ENCODE measurements at regions not wholly inside any gene's neighbourhood (a gene's known extent, or its start where the extent isn't known, plus 50 kb on each side); places are given as distances from the start of the nearest gene placed in this dataset.

DNA sequence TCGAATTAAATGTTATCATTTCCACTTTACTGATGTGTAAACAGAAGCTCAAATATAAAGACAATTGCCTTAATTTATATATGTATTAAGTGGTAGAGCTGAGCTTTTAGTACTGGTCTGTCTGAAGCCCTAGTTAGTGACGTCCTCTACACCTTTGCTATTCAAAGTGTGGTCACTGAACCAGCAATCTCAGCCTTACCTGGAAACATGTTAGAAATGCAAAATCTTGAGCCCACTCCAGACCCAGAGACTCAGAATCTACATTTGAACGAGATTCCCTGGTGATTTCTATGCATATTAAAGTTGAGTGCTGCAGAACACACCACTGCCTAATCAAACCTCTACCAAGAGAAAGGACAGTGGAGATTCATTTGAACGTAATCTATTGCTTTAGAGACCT is 88.3 kb upstream of the MPDZ start:
- Histone ChIP-seq H3K4me1 (ENCODE audit: control insufficient read depth, insufficient read depth, low read length) (0 out of 2 replicates have a peak, but pooled peaks cover 4% of the 10 kb centered on the region), H3K27ac (ENCODE audit: extremely low read depth, low read depth, low read length) (no peak overlapping the region), H3K4me3 (ENCODE audit: low read depth, low read length) (no peak overlapping the region), H3K9me3 (ENCODE audit: control insufficient read depth, insufficient read depth, low read depth, low read length) (no peaks in the 10 kb centered on the region), H3K36me3 (ENCODE audit: control insufficient read depth in 2 of 2, insufficient read depth in 1 of 2, low read length in 2 of 2) (no peaks in the 10 kb centered on the region)
- TF ChIP-seq ZNF514 (tag by site-specific recombination; IDR thresholded peaks at IDR 0.05): no peak
- TF ChIP-seq ZNF16 (tag by site-specific recombination; IDR thresholded peaks at IDR 0.05; ENCODE audit: low read depth): no peak
- TF ChIP-seq, protein P1, sequence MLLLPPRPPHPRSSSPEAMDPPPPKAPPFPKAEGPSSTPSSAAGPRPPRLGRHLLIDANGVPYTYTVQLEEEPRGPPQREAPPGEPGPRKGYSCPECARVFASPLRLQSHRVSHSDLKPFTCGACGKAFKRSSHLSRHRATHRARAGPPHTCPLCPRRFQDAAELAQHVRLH (tag by site-specific recombination; IDR thresholded peaks at IDR 0.05): no peak
- no peak for TF ChIP-seq ZNF133 (tag by site-specific recombination; IDR thresholded peaks at IDR 0.05)
- no peak for TF ChIP-seq ZNF214 (tag by site-specific recombination; IDR thresholded peaks at IDR 0.05; ENCODE audit: borderline replicate concordance)
- no peak for TF ChIP-seq ZNF146 (tag by site-specific recombination; IDR thresholded peaks at IDR 0.05)
- TF ChIP-seq, protein P2, sequence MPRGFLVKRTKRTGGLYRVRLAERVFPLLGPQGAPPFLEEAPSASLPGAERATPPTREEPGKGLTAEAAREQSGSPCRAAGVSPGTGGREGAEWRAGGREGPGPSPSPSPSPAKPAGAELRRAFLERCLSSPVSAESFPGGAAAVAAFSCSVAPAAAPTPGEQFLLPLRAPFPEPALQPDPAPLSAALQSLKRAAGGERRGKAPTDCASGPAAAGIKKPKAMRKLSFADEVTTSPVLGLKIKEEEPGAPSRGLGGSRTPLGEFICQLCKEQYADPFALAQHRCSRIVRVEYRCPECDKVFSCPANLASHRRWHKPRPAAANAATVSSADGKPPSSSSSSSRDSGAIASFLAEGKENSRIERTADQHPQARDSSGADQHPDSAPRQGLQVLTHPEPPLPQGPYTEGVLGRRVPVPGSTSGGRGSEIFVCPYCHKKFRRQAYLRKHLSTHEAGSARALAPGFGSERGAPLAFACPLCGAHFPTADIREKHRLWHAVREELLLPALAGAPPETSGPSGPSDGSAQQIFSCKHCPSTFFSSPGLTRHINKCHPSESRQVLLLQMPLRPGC (tag by site-specific recombination; IDR thresholded peaks at IDR 0.05): no peak
- no peak for TF ChIP-seq ZNF335 (tag by site-specific recombination; conservative IDR thresholded peaks at IDR 0.05)
- TF ChIP-seq RBAK (tag by site-specific recombination; IDR thresholded peaks at IDR 0.05): no peak
- TF ChIP-seq, protein P3, sequence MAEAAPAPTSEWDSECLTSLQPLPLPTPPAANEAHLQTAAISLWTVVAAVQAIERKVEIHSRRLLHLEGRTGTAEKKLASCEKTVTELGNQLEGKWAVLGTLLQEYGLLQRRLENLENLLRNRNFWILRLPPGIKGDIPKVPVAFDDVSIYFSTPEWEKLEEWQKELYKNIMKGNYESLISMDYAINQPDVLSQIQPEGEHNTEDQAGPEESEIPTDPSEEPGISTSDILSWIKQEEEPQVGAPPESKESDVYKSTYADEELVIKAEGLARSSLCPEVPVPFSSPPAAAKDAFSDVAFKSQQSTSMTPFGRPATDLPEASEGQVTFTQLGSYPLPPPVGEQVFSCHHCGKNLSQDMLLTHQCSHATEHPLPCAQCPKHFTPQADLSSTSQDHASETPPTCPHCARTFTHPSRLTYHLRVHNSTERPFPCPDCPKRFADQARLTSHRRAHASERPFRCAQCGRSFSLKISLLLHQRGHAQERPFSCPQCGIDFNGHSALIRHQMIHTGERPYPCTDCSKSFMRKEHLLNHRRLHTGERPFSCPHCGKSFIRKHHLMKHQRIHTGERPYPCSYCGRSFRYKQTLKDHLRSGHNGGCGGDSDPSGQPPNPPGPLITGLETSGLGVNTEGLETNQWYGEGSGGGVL (tag by site-specific recombination; IDR thresholded peaks at IDR 0.05): no peak
- CTCF ChIA-PET: interaction anchor here (0.5 to 1.7 kb wide), 3 partner anchors 8 to 714 kb away, joined by 3 to 7 read pairs (median 4); no protein-coding TSS in a partner anchor
- POLR2A ChIA-PET: no interaction called here

DNA sequence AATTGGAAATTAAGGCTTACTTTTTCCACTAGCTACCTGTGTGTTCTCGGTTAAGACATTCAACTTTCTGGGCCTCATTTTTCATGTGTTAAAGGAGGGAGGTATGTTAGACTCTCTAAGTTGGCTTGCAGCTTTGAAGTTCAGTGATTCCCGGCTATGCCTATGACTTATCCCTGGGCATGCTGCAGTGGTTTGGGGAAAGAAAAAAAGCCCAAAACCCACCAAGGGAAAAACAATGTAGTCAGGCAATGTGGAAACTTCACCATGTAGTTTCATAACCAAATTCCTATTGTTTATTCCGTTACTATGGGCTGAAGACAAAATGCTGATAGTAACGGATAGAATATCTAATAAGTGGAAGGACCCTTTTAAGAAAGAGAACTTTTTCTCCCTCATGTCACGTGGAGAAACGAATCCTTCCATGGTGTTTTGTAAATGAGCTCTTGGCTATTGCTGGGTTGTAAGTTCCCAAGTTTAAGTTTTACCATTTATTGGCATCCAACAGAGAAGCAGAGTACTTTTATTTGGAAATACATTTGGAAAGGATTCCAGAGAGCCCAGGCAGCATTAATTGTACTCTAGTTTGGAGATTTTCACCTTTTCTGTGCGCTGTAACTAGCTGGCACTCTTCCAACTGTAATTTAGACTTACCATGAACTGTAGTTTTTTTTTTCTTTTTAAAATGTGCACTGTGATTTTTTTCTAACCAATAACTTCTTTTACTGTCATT is 84.9 kb upstream of the MPDZ start:
- POLR2A ChIA-PET: no interaction called here
- H3K36me3 ChIP-seq (ENCODE audit: control insufficient read depth in 2 of 2, insufficient read depth in 1 of 2, low read length in 2 of 2): no peaks in the 10 kb centered on the region
- TF ChIP-seq ZIC2 (tag by site-specific recombination; IDR thresholded peaks at IDR 0.05): no peak
- TF ChIP-seq, protein P4, sequence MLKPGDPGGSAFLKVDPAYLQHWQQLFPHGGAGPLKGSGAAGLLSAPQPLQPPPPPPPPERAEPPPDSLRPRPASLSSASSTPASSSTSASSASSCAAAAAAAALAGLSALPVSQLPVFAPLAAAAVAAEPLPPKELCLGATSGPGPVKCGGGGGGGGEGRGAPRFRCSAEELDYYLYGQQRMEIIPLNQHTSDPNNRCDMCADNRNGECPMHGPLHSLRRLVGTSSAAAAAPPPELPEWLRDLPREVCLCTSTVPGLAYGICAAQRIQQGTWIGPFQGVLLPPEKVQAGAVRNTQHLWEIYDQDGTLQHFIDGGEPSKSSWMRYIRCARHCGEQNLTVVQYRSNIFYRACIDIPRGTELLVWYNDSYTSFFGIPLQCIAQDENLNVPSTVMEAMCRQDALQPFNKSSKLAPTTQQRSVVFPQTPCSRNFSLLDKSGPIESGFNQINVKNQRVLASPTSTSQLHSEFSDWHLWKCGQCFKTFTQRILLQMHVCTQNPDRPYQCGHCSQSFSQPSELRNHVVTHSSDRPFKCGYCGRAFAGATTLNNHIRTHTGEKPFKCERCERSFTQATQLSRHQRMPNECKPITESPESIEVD (tag by site-specific recombination; IDR thresholded peaks at IDR 0.05): peak; percentile 71
- no peak overlapping the region for H3K27ac ChIP-seq (ENCODE audit: extremely low read depth, low read depth, low read length)
- 0 out of 2 replicates have a peak, but pooled peaks cover 4% of the 10 kb centered on the region for H3K4me1 ChIP-seq (ENCODE audit: control insufficient read depth, insufficient read depth, low read length)
- CTCF ChIA-PET: interaction anchor here (0.5 to 2.3 kb wide), 5 partner anchors 13 to 288 kb away, joined by 3 to 6 read pairs (median 4); no protein-coding TSS in a partner anchor
- H3K9me3 ChIP-seq (ENCODE audit: control insufficient read depth, insufficient read depth, low read depth, low read length): no peaks in the 10 kb centered on the region
- H3K4me3 ChIP-seq (ENCODE audit: low read depth, low read length): no peak overlapping the region

DNA sequence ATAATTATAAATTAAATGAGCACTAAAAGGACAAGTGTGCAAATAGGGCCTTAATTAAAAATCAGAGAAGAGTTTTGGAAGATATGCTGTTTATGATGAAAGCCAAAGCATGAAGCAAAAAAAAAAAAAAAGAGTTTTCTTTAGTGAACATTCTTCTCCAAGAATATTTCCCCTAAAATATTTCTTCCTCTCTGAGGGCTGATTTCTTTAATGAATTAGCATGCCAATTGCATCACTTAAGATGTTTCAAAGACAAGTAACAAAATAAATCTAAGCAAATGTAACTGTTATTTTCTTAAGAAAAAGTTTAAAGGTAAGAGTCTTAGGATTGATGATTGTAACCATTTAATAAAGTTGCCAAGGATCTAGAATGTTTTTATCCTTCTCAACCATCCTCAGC is 81.6 kb upstream of the MPDZ start:
- Histone ChIP-seq H3K27ac (ENCODE audit: extremely low read depth, low read depth, low read length) (no peak overlapping the region), H3K36me3 (ENCODE audit: control insufficient read depth in 2 of 2, insufficient read depth in 1 of 2, low read length in 2 of 2) (no peaks in the 10 kb centered on the region), H3K4me1 (ENCODE audit: control insufficient read depth, insufficient read depth, low read length) (0 out of 2 replicates have a peak, but pooled peaks cover 4% of the 10 kb centered on the region), H3K9me3 (ENCODE audit: control insufficient read depth, insufficient read depth, low read depth, low read length) (no peaks in the 10 kb centered on the region), H3K4me3 (ENCODE audit: low read depth, low read length) (no peak overlapping the region)
- ChIA-PET CTCF (interaction anchor here (1.4 kb wide), 1 partner anchor 9 kb away, joined by 5 read pairs; no protein-coding TSS in a partner anchor), POLR2A (no interaction called here)
- TF ChIP-seq OSR2 (tag by site-specific recombination; IDR thresholded peaks at IDR 0.05) (no peak), REPIN1 (tag by site-specific recombination; IDR thresholded peaks at IDR 0.05; ENCODE audit: low read depth) (no peak), ZNF776 (tag by site-specific recombination; IDR thresholded peaks at IDR 0.05; ENCODE audit: borderline replicate concordance) (no peak), TRIM28 (IDR thresholded peaks at IDR 0.05; ENCODE audit: borderline replicate concordance, low read length) (no peak), MEIS1 (CRISPR knock-in tag; IDR thresholded peaks at IDR 0.05; ENCODE audit: borderline replicate concordance) (no peak), ZNF510 (tag by site-specific recombination; IDR thresholded peaks at IDR 0.05; ENCODE audit: insufficient replicate concordance) (no peak)
- TF ChIP-seq, protein P5, sequence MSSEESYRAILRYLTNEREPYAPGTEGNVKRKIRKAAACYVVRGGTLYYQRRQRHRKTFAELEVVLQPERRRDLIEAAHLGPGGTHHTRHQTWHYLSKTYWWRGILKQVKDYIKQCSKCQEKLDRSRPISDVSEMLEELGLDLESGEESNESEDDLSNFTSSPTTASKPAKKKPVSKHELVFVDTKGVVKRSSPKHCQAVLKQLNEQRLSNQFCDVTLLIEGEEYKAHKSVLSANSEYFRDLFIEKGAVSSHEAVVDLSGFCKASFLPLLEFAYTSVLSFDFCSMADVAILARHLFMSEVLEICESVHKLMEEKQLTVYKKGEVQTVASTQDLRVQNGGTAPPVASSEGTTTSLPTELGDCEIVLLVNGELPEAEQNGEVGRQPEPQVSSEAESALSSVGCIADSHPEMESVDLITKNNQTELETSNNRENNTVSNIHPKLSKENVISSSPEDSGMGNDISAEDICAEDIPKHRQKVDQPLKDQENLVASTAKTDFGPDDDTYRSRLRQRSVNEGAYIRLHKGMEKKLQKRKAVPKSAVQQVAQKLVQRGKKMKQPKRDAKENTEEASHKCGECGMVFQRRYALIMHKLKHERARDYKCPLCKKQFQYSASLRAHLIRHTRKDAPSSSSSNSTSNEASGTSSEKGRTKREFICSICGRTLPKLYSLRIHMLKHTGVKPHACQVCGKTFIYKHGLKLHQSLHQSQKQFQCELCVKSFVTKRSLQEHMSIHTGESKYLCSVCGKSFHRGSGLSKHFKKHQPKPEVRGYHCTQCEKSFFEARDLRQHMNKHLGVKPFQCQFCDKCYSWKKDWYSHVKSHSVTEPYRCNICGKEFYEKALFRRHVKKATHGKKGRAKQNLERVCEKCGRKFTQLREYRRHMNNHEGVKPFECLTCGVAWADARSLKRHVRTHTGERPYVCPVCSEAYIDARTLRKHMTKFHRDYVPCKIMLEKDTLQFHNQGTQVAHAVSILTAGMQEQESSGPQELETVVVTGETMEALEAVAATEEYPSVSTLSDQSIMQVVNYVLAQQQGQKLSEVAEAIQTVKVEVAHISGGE (tag by site-specific recombination; conservative IDR thresholded peaks at IDR 0.05; ENCODE audit: low read depth): no peak
- TF ChIP-seq, protein P6, sequence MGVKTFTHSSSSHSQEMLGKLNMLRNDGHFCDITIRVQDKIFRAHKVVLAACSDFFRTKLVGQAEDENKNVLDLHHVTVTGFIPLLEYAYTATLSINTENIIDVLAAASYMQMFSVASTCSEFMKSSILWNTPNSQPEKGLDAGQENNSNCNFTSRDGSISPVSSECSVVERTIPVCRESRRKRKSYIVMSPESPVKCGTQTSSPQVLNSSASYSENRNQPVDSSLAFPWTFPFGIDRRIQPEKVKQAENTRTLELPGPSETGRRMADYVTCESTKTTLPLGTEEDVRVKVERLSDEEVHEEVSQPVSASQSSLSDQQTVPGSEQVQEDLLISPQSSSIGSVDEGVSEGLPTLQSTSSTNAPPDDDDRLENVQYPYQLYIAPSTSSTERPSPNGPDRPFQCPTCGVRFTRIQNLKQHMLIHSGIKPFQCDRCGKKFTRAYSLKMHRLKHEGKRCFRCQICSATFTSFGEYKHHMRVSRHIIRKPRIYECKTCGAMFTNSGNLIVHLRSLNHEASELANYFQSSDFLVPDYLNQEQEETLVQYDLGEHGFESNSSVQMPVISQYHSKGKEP (tag by site-specific recombination; IDR thresholded peaks at IDR 0.05): no peak

Data from HEK293 (cell line).